ENCODE measurements at regions not wholly inside any gene's neighbourhood (a gene's known extent, or its start where the extent isn't known, plus 50 kb on each side); places are given as distances from the start of the nearest gene placed in this dataset.

- DNase-seq (ENCODE audit: low spot score) (no peak), ATAC-seq (no peak; the same call in none of the 2 replicates)
- POLR2A ChIA-PET = no interaction called here
- Mint-ChIP-seq H3K27me3 (ENCODE audit: low read depth) (no peaks in the 10 kb centered on the region), H3K36me3 (peaks cover 13% of the 10 kb centered on the region), H3K27ac (peak overlapping the region; percentile 81), H3K9me3 (peaks cover 13% of the 10 kb centered on the region), H3K4me1 (peaks cover 39% of the 10 kb centered on the region), H3K4me3 (no peak overlapping the region)
- CTCF ChIA-PET = no interaction called here
- TF ChIP-seq HMGXB4 (CRISPR knock-in tag; IDR thresholded peaks at IDR 0.05) = no peak
- no peak for TF ChIP-seq ERG (CRISPR knock-in tag; IDR thresholded peaks at IDR 0.05)
- no peak for TF ChIP-seq RELA (CRISPR knock-in tag; IDR thresholded peaks at IDR 0.05; ENCODE audit: borderline replicate concordance)
- no peak for TF ChIP-seq ZMAT4 (CRISPR knock-in tag; IDR thresholded peaks at IDR 0.05)
- no peak for TF ChIP-seq SP1 (CRISPR knock-in tag; conservative IDR thresholded peaks at IDR 0.05)
Measured at GRCh38 chr4:137663251-137664045, 131.2 kb upstream of the PCDH18 start.

- no peak for ATAC-seq
- Mint-ChIP-seq H3K27me3 (ENCODE audit: low read depth) (no peaks in the 10 kb centered on the region), H3K36me3 (peaks cover 13% of the 10 kb centered on the region), H3K4me3 (no peak overlapping the region), H3K4me1 (peaks cover 36% of the 10 kb centered on the region), H3K27ac (no peak overlapping the region), H3K9me3 (peaks cover 13% of the 10 kb centered on the region)
- no peak for DNase-seq (ENCODE audit: low spot score)
- CTCF ChIA-PET = no interaction called here
- no peak for TF ChIP-seq ERG (CRISPR knock-in tag; IDR thresholded peaks at IDR 0.05)
- TF ChIP-seq ATF3 (CRISPR knock-in tag; conservative IDR thresholded peaks at IDR 0.05) = no peak
- no peak for TF ChIP-seq USF2 (CRISPR knock-in tag; IDR thresholded peaks at IDR 0.05)
- no peak for TF ChIP-seq MXD4 (CRISPR knock-in tag; IDR thresholded peaks at IDR 0.05; ENCODE audit: borderline replicate concordance)
- TF ChIP-seq SP1 (CRISPR knock-in tag; conservative IDR thresholded peaks at IDR 0.05) = no peak
- TF ChIP-seq E2F5 (CRISPR knock-in tag; IDR thresholded peaks at IDR 0.05) = no peak
- TF ChIP-seq FOXP1 (CRISPR knock-in tag; IDR thresholded peaks at IDR 0.05; ENCODE audit: borderline replicate concordance) = no peak
- no peak for TF ChIP-seq IRF2 (CRISPR knock-in tag; IDR thresholded peaks at IDR 0.05; ENCODE audit: borderline replicate concordance, low read depth)
- TF ChIP-seq CTCF (IDR thresholded peaks at IDR 0.05) = no peak
- no peak for TF ChIP-seq HMGA2 (CRISPR knock-in tag; IDR thresholded peaks at IDR 0.05)
- POLR2A ChIA-PET = no interaction called here
Measured at GRCh38 chr4:137661693-137662092, 129.4 kb upstream of the PCDH18 start.
